ENCODE measurements at regions not wholly inside any gene's neighbourhood (a gene's known extent, or its start where the extent isn't known, plus 50 kb on each side); places are given as distances from the start of the nearest gene placed in this dataset.
"Not testable (repeated sequence)": the region's sequence is repeated elsewhere in the genome, so short reads cannot be mapped to it uniquely, and the experiment has no call there.

- not testable (repeated sequence) for TF ChIP-seq POLR2A, CTCF (IDR thresholded peaks at IDR 0.05)
Measured at GRCh38 chr1:65554086-65554764, 133.8 kb downstream of the LEPR start.

All from heart left ventricle (tissue), 13 donors.